GM23338 (cell line): ENCODE measurements at regions not wholly inside any gene's neighbourhood (a gene's known extent, or its start where the extent isn't known, plus 50 kb on each side); places are given as distances from the start of the nearest gene placed in this dataset.

Experiments
- ATAC-seq: fragments of 200-7000 bp; cut with Tn5 transposase; 3 replicates; pipeline ENCODE4 v1.9.1; 2020
- DNase-seq: peaks from one replicate; pipeline ENCODE4 v3.0.0-alpha.2; 2015; ENCODE audit warnings: low spot score
- H2AFZ ChIP-seq: fragments of 200-600 bp; sonication (generic); 2 replicates; pipeline ENCODE4 v1.8.0; 2016; ENCODE audit warnings: antibody characterized with exemption, mild to moderate bottlenecking, moderate library complexity
- H3F3A ChIP-seq: fragments of 200-600 bp; sonication (generic); replicated peaks from 2 replicates; pipeline ENCODE4 v1.8.0; 2017; ENCODE audit warnings: antibody characterized with exemption, mixed run types, low read depth
- H3K27ac ChIP-seq: fragments of 200-600 bp; sonication (generic); 2 replicates; pipeline ENCODE4 v1.6.1; 2016; ENCODE audit warnings: low read depth
- H3K27me3 ChIP-seq: fragments of 200-600 bp; sonication (generic); 2 replicates; pipeline ENCODE4 v1.8.0; 2016; ENCODE audit warnings: mild to moderate bottlenecking, mixed run types, moderate library complexity; ENCODE audit not compliant: insufficient read depth
- H3K36me3 ChIP-seq: fragments of 200-600 bp; sonication (generic); 2 replicates; pipeline ENCODE4 v1.8.0; 2016; ENCODE audit warnings: mild to moderate bottlenecking; ENCODE audit not compliant: insufficient read depth
- H3K4me1 ChIP-seq: fragments of 200-600 bp; sonication (generic); 2 replicates; pipeline ENCODE4 v1.8.0; 2016; ENCODE audit warnings: mild to moderate bottlenecking, moderate library complexity; ENCODE audit not compliant: insufficient read depth
- H3K4me2 ChIP-seq: fragments of 200-600 bp; sonication (generic); 2 replicates; pipeline ENCODE4 v1.7.1; 2017; ENCODE audit warnings: mixed run types
- H3K4me3 ChIP-seq: fragments of 200-600 bp; sonication (generic); 2 replicates; pipeline ENCODE4 v1.6.1; 2016; ENCODE audit warnings: mixed run types
- H3K79me2 ChIP-seq: fragments of 200-600 bp; sonication (generic); replicated peaks from 2 replicates; pipeline ENCODE4 v1.8.0; 2017; ENCODE audit warnings: mild to moderate bottlenecking; ENCODE audit not compliant: insufficient read depth
- H3K9me2 ChIP-seq: fragments of 200-600 bp; sonication (generic); 2 replicates; pipeline ENCODE4 v1.8.0; 2017; ENCODE audit not compliant: insufficient read depth
- H4K20me1 ChIP-seq: fragments of 200-600 bp; sonication (generic); replicated peaks from 2 replicates; pipeline ENCODE4 v1.8.0; 2017; ENCODE audit warnings: mild to moderate bottlenecking; ENCODE audit not compliant: insufficient read depth
- H3K27ac Mint-ChIP-seq: 2 replicates; pipeline ENCODE4 v1.8.0; 2020; ENCODE audit warnings: inconsistent platforms, mild to moderate bottlenecking, moderate library complexity, mixed read lengths
- H3K27me3 Mint-ChIP-seq: 3 replicates; pipeline ENCODE4 v1.8.0; 2022; ENCODE audit warnings: low read depth, mild to moderate bottlenecking, moderate library complexity, mixed read lengths, inconsistent platforms; ENCODE audit not compliant: insufficient read depth, poor library complexity
- H3K36me3 Mint-ChIP-seq: 3 replicates; pipeline ENCODE4 v1.8.0; 2021; ENCODE audit warnings: low read depth, mild to moderate bottlenecking, inconsistent platforms, moderate library complexity, mixed read lengths
- H3K4me1 Mint-ChIP-seq: 3 replicates; pipeline ENCODE4 v1.8.0; 2020; ENCODE audit warnings: mild to moderate bottlenecking, inconsistent platforms, mixed read lengths
- H3K4me3 Mint-ChIP-seq: 3 replicates; pipeline ENCODE4 v1.8.0; 2021; ENCODE audit warnings: moderate library complexity, mild to moderate bottlenecking, inconsistent platforms, mixed read lengths
- H3K9me3 Mint-ChIP-seq: 3 replicates; pipeline ENCODE4 v1.8.0; 2020; ENCODE audit warnings: moderate library complexity, mild to moderate bottlenecking, inconsistent platforms, mixed read lengths
- CREB1 ChIP-seq: fragments of 250-450 bp; sonication (Bioruptor Pico); IDR thresholded peaks from 2 replicates; pipeline ENCODE4 v1.5.0; 2020; ENCODE audit warnings: low read depth, mild to moderate bottlenecking, moderate library complexity
- EZH2phosphoT487 ChIP-seq: fragments of 200-600 bp; sonication (generic); IDR thresholded peaks from one replicate; pipeline ENCODE4 v1.8.1; 2018; ENCODE audit warnings: antibody characterized with exemption; ENCODE audit not compliant: unreplicated experiment
- NANOG ChIP-seq: IDR thresholded peaks from 2 replicates; pipeline ENCODE4 v1.6.1; 2016; ENCODE audit warnings: antibody characterized with exemption, borderline replicate concordance
- POLR2AphosphoS5 ChIP-seq: IDR thresholded peaks from 2 replicates; pipeline ENCODE4 v1.6.1; 2016; ENCODE audit warnings: antibody characterized with exemption, low read depth
- TF ChIP-seq, protein P1 (sequence below): IDR thresholded peaks from one replicate; pipeline ENCODE4 v1.6.1; 2018; ENCODE audit warnings: antibody characterized with exemption; ENCODE audit not compliant: unreplicated experiment
- TF ChIP-seq, protein P2 (sequence below): fragments of 250-450 bp; sonication (Bioruptor Pico); IDR thresholded peaks from 2 replicates; pipeline ENCODE4 v1.5.0; 2020; ENCODE audit warnings: mild to moderate bottlenecking, moderate library complexity

DNA sequence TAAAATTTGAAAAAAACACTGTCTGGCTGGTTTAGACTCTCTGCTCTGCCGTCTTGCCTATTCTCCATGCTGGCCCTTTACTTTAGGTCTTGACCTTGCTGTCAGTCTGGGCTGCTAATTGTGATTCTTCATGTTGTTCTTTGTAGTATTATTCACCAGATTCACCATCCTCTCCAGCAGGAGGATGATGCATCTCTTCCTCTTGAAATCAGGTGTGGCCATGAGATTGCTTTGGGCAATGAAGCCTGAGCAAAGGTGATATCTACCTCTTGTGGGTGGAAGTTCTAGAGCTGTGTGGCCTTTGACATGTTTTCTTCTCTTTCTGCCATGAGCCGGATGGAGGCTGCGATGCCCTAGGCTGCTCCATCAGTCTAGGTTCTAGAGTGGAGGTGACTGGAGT is 51.3 kb upstream of the ITPRID1 start:
- no peaks in the 10 kb centered on the region for H3F3A ChIP-seq
- Mint-ChIP-seq H3K36me3 (no peaks in the 10 kb centered on the region), H3K9me3 (peaks cover 6% of the 10 kb centered on the region; the same call in 1 of the 3 replicates), H3K4me3 (no peak overlapping the region), H3K4me1 (peaks cover 43% of the 10 kb centered on the region), H3K27ac (no peak overlapping the region), H3K27me3 (peaks cover 32% of the 10 kb centered on the region)
- no peak overlapping the region for H2AFZ ChIP-seq
- no peaks in the 10 kb centered on the region for H3K9me2 ChIP-seq
- ATAC-seq: no peak
- H3K36me3 ChIP-seq: no peaks in the 10 kb centered on the region
- H3K27ac ChIP-seq: no peak overlapping the region
- H4K20me1 ChIP-seq: no peaks in the 10 kb centered on the region
- no peak overlapping the region for H3K4me2 ChIP-seq
- TF ChIP-seq, protein P1, sequence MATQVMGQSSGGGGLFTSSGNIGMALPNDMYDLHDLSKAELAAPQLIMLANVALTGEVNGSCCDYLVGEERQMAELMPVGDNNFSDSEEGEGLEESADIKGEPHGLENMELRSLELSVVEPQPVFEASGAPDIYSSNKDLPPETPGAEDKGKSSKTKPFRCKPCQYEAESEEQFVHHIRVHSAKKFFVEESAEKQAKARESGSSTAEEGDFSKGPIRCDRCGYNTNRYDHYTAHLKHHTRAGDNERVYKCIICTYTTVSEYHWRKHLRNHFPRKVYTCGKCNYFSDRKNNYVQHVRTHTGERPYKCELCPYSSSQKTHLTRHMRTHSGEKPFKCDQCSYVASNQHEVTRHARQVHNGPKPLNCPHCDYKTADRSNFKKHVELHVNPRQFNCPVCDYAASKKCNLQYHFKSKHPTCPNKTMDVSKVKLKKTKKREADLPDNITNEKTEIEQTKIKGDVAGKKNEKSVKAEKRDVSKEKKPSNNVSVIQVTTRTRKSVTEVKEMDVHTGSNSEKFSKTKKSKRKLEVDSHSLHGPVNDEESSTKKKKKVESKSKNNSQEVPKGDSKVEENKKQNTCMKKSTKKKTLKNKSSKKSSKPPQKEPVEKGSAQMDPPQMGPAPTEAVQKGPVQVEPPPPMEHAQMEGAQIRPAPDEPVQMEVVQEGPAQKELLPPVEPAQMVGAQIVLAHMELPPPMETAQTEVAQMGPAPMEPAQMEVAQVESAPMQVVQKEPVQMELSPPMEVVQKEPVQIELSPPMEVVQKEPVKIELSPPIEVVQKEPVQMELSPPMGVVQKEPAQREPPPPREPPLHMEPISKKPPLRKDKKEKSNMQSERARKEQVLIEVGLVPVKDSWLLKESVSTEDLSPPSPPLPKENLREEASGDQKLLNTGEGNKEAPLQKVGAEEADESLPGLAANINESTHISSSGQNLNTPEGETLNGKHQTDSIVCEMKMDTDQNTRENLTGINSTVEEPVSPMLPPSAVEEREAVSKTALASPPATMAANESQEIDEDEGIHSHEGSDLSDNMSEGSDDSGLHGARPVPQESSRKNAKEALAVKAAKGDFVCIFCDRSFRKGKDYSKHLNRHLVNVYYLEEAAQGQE: no peak
- no peak for TF ChIP-seq EZH2phosphoT487
- TF ChIP-seq NANOG: no peak
- TF ChIP-seq, protein P2, sequence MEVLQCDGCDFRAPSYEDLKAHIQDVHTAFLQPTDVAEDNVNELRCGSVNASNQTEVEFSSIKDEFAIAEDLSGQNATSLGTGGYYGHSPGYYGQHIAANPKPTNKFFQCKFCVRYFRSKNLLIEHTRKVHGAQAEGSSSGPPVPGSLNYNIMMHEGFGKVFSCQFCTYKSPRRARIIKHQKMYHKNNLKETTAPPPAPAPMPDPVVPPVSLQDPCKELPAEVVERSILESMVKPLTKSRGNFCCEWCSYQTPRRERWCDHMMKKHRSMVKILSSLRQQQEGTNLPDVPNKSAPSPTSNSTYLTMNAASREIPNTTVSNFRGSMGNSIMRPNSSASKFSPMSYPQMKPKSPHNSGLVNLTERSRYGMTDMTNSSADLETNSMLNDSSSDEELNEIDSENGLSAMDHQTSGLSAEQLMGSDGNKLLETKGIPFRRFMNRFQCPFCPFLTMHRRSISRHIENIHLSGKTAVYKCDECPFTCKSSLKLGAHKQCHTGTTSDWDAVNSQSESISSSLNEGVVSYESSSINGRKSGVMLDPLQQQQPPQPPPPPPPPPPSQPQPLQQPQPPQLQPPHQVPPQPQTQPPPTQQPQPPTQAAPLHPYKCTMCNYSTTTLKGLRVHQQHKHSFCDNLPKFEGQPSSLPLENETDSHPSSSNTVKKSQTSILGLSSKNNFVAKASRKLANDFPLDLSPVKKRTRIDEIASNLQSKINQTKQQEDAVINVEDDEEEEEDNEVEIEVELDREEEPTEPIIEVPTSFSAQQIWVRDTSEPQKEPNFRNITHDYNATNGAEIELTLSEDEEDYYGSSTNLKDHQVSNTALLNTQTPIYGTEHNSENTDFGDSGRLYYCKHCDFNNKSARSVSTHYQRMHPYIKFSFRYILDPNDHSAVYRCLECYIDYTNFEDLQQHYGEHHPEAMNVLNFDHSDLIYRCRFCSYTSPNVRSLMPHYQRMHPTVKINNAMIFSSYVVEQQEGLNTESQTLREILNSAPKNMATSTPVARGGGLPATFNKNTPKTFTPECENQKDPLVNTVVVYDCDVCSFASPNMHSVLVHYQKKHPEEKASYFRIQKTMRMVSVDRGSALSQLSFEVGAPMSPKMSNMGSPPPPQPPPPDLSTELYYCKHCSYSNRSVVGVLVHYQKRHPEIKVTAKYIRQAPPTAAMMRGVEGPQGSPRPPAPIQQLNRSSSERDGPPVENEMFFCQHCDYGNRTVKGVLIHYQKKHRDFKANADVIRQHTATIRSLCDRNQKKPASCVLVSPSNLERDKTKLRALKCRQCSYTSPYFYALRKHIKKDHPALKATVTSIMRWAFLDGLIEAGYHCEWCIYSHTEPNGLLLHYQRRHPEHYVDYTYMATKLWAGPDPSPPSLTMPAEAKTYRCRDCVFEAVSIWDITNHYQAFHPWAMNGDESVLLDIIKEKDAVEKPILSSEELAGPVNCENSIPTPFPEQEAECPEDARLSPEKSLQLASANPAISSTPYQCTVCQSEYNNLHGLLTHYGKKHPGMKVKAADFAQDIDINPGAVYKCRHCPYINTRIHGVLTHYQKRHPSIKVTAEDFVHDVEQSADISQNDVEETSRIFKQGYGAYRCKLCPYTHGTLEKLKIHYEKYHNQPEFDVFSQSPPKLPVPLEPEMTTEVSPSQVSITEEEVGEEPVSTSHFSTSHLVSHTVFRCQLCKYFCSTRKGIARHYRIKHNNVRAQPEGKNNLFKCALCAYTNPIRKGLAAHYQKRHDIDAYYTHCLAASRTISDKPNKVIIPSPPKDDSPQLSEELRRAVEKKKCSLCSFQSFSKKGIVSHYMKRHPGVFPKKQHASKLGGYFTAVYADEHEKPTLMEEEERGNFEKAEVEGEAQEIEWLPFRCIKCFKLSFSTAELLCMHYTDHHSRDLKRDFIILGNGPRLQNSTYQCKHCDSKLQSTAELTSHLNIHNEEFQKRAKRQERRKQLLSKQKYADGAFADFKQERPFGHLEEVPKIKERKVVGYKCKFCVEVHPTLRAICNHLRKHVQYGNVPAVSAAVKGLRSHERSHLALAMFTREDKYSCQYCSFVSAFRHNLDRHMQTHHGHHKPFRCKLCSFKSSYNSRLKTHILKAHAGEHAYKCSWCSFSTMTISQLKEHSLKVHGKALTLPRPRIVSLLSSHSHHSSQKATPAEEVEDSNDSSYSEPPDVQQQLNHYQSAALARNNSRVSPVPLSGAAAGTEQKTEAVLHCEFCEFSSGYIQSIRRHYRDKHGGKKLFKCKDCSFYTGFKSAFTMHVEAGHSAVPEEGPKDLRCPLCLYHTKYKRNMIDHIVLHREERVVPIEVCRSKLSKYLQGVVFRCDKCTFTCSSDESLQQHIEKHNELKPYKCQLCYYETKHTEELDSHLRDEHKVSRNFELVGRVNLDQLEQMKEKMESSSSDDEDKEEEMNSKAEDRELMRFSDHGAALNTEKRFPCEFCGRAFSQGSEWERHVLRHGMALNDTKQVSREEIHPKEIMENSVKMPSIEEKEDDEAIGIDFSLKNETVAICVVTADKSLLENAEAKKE (CRISPR knock-in tag): no peak
- TF ChIP-seq CREB1 (CRISPR knock-in tag): no peak
- no peak for TF ChIP-seq POLR2AphosphoS5
- DNase-seq: no peak
- H3K27me3 ChIP-seq: peaks cover 65% of the 10 kb centered on the region
- no peaks in the 10 kb centered on the region for H3K79me2 ChIP-seq
- H3K4me1 ChIP-seq: peaks cover 43% of the 10 kb centered on the region
- no peak overlapping the region for H3K4me3 ChIP-seq
